ENCODE measurements at regions not wholly inside any gene's neighbourhood (a gene's known extent, or its start where the extent isn't known, plus 50 kb on each side); places are given as distances from the start of the nearest gene placed in this dataset.
"Not testable (repeated sequence)": the region's sequence is repeated elsewhere in the genome, so short reads cannot be mapped to it uniquely, and the experiment has no call there.

DNA sequence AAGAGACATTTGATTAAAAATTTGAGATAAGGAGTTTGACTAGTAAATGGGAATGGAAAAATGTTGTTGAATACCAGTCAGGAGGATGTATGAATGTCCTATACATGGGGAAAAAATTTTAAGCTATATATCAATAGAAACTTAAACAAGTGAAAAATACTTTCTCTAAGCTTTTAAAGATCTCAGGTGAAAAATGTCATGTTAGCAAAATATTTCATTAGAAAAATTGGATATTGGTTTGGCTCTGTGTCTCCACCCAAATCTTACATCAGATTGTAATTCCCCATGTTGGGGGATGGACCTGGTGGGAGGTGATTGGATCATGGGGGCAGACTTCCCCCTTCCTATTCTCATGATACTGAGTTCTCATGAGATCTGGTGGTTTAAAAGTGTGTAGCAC lies 279.6 kb upstream of the CADM2 start:
- DNase-seq, result no peak

DNA sequence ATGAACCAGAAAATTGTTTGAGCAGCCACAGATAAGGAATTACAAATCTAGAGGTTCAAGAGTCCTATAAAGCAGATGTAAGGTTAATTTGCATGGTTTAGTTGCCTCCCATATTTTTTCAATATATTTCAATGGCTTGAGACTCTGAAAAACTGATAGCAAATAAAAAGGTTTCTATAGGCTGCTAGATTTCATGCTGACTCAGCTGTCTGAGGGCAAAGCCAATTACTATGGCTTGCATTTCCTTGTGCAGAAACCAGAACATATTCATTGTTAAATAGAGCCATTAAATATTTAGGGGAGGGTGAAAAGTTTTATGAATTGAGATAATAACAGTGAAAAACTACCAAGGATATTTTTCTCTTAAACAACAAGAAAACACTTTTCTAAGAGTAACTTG lies 278.1 kb upstream of the CADM2 start:
- DNase-seq, result no peak

DNA sequence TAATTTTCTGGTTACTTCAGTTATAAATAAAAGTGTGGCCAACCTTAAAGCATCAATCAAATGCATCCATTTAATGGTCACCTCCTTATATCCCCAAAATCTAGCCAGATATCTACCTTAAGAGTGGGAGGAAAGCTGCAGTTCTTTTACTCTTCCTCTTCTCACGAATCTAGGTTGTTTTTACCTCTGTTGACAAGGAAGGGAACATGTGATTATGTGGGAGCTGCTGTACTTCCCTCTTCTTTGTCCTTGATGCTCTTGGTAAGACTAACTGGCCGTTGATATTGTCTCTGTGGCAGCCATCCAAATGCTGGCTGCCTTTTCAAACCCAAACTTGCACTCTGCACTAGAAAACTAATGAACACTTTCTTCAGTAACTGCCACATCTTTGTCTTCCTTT lies 275.3 kb upstream of the CADM2 start:
- DNase-seq, result no peak

DNA sequence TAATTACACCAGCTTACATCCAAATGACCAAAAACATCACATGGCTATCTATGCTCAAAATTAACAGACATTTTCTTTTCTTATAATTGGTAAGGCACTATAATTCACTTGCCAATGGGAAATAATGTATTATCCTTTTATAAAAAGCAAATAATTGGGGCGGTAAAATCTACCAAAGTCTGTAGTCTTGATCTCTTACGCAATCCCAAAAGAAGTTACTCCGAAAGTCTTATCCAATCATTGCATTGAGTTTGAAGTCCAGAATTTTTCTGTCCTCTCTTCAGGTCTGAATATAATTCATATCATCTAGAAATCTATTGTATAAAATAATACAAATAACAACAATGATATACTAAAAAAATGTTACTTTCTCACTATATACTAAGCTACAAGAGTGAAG lies 273.3 kb upstream of the CADM2 start:
- no peak for DNase-seq

DNA sequence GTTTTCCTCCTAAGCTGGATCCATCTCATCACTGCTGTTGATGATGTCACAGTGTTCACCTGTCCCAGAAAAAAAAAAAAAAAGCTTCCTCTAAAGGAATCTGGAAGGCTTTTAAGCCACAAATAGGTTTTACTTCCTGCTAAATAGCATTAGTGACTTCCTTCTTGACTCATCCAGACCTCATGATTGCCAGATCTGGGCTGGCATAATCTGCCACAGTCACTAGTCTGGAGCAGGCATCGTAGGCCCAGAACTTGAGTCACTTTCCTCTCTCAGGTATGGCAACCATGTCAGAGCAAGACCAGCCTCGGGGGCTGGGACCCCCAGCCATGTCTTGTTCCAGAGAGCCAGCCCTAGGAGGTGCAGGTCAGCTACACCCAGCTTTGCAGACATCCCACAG lies 266.5 kb upstream of the CADM2 start:
- DNase-seq, result no peak

DNA sequence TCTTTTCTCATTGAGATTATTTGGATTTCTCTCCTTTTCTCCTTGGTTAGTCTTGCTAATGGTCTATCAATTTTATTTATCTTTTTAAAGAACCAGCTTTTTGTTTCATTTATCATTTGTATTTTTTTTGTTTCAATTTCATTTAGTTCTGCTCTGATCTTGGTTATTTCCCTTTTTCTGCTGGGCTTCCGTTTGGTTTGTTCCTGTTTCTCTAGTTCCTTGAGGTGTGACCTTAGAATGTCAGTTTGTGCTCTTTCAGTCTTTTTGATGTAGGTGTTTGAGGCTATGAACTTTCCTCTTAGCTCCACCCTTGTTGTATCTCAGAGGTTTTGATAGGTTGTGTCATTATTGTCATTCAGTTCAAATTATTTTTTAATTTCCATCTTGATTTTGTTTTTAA lies 248.5 kb upstream of the CADM2 start:
- not testable (repeated sequence) for DNase-seq

DNA sequence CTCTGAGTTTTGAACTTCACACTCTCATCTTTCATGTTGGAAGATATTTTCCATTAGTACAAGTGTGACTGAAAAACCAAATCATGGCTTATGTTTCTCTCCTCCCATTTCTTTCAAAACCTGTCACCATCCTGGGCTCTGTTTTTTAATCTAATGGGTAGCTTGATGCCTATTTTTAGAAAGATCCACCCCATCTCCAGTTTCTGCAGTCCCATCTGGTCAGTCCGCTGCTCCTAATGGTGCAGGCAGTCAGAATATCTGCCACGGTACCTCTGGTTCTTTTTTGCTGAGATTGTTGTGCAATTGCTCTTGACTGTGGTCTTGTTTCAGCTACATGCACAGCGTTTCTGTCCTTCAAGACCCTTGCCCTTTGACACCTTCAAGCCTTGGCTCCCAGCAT lies 240.9 kb upstream of the CADM2 start:
- DNase-seq, result no peak

DNA sequence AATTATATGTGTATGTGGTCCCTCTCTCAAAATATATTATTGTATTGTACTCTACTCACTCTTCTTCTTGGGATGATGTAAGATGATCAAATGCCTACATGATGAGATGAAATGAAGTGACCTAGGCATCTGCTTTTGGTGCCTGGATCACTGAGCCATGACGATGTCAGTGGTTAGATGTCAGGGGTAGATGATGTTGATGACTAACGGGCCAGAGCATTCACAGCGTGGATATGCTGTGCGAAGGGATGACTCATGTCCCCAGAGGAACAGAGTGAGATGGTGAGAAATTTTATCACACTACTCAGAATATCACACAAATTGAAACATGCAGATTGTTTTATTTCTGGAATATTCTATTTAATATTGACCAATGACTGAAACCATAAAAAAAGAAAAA lies 233.9 kb upstream of the CADM2 start:
- DNase-seq, result no peak

DNA sequence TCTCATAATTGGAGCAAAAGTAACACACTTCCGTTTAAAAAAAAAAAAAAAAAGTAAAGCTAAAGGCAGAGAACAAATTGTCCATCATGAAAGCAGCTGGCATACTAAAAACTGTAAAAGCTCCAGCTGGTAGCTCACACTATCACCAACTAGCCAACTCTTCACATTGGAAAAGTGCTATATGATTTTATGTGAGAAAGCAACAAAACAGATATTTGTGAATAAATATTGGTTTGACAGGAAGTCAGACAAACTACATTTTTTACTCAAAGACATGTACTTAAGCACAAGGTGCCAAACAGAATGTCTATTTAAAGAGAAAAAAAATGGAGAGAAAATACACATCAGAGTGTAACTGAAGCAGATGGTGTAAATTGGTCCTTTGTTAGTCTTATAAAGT lies 231.2 kb upstream of the CADM2 start:
- no peak for DNase-seq

DNA sequence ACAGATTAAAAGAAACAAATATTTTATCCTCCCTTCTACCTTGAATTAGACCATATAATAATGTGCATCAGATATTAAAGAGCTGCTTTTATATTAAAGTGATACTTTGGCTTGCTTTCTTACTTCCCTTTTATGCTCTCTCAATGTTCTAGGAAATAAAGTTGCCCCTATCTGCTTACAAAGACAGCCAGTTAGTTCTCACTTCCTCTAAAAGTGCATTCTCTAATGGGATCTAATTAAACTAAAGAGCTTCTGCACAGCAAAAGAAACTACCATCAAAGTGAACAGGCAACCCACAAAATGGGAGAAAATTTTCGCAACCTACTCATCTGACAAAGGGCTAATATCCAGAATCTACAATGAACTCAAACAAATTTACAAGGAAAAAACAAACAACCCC lies 224.1 kb upstream of the CADM2 start:
- DNase-seq, result not testable (repeated sequence)

DNA sequence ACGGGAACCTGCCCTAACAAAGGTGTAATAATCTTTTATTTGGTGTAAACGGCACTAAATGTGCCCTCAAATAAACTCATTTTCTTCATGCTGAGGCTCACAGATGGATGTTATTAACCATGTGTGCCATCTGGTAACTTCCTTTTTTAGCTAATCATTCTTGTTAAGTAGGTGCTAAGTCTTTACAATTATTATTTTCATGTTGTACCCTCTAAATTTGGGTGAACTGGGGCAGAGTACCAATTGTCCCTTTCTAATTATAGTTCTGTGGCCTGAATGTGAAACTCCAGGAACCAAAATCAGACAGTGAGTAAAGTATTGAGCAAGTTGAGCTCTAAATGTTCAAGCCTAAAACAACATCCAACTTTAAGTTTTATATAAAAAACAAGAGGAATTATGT lies 220.7 kb upstream of the CADM2 start:
- DNase-seq, result no peak

DNA sequence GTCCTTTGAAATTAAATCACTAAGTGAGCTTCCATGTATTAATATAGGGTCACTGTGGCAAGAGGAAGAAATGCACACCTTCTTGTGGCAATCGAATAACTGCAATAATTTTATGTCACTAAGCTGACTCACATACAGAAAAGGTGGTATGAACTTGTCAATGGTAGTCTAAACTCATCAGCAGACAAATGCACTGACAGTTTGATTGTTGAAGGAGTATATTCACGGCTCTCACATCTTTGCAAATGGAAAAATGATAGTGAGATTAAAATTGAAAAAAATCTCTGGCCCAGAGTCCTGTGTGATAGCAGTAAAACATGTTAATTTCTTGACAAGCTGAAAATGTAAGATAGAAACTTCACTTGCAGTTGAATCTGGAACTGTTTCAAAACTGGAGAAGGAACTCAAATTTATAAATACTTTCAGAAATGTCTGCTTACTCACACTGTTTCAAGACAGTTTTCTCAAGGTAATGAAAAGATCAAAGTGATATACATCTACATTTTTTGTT lies 215.8 kb upstream of the CADM2 start:
- no peak for DNase-seq

DNA sequence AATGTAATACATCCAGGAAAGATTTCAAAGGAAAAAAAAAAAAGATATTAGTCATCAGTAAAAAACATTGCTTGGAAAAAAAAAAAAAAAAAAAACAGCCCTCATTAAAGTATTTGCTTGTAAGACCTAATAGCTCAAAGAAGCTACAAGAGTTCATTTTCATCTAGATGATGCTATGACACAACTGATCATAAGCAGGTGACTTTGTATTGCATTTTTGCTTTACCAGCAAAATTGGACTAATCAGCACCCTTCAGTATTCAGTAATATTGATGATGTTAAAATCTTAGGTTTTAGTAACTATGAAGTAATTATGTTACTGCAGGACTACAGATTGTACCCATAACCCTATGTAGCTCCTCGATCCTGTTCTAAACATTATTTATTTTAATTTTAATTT lies 214.7 kb upstream of the CADM2 start:
- no peak for DNase-seq

DNA sequence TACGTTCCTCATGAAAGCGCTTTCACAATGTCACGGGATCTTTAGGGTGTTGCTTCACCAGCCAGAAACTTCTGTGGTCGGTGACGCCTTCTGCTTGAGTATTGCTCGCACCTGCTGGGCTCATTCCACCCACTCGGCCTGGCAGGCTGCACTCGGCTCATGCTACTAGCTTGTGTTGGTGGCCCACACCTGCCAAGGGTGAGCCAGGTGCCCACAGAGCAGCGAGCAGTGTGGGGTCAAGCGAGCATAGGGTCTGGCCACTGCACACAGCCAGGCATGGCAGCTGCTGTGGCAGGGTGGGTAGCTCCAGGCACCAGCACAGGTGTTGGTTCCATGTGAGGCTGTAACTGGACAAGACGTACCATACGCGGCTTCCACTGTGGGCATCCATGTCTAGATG lies 202.9 kb upstream of the CADM2 start:
- no peak for DNase-seq

DNA sequence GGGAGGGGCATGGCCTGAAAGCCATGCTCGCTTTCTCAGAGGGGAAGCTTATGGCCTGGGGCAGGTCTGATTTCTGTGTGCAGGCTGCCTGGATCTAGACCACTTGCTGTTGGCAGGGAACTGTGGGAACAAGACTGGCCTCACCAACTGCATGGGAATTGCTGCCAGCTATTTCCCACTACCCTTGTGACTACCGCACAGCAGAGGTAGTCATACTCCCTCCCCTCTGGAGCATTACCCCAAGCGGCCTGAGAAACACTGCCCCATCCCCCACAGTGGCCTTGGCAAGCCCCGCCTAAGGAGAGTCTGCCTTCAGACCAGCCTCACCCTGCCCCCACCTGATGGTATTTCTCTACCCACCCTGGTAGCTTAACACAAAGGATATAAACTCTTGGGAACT lies 199.4 kb upstream of the CADM2 start:
- DNase-seq, result no peak

DNA sequence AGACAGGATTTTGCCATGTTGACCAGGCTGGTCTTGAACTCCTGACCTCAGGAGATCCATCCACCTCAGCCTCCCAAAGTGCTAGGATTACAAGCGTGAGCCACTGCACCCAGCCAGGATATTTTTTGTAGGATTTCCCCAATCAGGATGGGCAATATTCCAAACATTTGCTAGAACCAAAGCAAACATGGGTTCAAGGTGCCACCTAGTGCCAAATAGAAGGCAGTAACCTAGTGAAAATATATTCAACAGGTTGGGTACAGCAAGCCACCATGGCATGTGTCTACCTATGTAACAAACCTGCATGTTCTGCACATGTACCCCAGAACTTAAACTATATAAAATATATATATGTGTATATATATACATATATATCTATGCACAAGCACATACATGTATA lies 185.9 kb upstream of the CADM2 start:
- DNase-seq, result no peak

DNA sequence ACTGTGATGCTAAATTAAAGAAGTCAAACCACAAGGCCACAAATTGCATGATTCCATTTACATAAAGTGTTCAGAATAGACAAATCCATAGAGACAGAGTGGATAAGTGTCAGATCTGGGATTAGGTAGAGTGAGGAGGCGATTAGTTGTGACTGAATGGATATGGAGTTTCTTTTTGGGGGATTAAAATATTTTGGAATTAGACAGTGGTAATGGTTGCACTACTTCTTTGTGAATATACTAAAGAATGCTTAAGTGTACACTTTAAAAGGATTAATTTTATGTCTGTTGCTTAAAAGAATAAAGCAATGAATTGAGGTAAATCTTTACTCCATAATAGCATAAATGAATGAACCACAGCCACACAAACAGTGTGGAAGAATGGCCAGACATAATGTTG lies 175.5 kb upstream of the CADM2 start:
- no peak for DNase-seq

DNA sequence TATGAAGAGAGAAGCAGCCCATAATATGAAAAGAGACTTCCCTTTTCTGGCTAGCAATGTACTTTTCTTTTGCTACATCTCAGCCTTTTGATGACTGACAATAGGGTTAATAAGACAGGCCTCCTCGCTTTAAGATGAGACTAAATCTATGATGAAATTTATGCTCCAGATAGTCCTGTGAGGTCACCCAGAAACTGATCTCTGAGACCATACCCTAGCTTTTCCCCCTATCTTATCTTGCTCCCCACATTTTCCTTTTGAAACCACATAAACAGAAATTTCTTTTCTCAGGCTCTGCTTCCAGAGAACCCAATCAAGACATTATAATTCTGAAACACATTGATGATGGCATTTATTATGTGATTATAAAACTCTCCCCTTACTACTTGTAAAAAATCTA lies 168.8 kb upstream of the CADM2 start:
- DNase-seq, result no peak

DNA sequence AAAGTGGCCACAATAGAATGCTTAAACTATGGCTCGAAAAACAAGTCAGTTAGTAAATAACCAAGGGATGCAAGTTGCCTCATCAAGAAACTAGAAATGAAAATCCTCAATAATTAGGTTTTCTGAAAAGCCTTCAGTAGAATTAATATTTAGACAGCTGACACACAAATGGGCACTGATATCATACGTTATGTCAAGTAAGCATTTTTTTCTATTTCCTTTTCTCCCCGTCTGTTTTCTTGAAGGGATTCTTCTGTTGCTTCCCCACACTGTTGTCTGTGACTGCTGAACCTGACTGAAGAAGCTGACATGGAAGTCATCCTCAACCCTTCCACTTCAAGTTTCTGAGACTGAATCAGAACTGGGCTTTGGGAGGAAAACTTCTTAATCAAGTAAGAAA lies 151.8 kb upstream of the CADM2 start:
- no peak for DNase-seq

DNA sequence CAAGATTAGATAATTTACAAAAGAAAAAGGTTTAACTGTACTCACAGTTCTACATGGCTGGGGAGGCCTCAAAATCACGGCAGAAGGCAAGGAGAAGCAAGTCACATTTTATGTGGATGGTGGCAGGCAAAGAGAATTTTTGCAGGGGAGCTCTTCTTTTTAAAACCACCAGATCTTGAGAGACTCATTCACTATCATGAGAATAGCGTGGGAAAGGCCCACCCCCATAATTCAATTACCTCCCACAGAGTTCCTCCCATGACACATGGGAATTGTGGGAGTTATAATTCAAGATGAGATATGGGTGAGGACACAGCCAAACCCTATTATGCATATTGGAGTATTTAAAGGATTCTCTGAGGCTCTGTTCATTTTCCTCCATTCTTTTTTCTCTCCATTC lies 138.7 kb upstream of the CADM2 start:
- no peak for DNase-seq

DNA sequence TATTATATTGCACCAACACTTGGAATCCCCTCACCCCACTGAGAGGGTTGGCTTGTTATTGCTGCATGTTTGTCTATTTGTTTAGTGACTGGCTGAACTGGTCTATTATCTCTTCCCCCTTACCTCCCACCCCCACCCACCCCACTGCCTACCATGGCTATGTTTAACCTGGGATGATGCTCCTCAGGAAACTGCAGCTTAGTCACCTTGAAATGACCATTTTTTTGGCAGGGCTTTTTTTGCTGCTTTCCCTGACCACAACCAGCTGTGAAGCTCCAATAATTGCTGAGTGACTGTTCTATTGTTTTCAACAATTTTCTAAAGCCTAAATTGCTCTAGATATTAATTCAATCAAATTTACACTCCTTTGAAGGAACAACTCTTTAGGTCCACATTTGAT lies 137.9 kb upstream of the CADM2 start:
- DNase-seq, result no peak

DNA sequence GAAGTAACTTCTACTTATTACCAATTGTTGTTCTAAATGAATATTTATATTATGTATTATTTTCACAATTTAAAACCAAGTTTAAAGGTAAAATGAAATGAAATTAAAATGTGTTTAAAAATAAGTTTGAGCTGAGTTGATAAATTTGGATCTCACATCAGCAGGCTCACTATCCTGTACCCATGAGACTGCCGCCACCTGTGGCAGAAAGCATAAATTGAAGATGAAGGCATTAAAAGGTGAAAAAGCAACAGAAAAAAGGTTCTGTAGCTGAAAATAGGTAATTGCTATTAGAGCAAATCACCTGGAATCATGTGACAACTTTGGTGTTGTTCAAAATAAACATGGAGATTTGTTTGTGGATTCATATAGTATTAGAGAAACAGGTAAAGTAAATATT lies 133.0 kb upstream of the CADM2 start:
- DNase-seq, result no peak

DNA sequence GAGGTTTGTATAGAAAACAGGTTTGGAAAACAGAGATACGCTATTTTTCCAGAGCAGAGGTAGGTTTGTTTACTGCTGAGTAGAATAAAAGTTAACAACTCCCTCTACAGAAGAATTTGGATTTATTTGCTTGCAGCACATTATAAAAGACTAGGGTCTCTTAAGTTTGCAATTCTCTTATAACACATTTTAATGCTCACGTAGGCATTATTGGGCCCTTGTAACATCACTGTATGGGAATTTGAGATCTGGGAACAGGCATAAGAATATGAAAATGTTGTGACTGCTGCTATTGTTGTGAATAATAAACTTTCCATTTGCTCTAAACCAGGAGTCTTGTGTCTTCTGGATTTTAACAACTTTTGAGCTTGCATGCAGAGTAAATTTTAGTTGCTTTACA lies 128.3 kb upstream of the CADM2 start:
- no peak for DNase-seq

DNA sequence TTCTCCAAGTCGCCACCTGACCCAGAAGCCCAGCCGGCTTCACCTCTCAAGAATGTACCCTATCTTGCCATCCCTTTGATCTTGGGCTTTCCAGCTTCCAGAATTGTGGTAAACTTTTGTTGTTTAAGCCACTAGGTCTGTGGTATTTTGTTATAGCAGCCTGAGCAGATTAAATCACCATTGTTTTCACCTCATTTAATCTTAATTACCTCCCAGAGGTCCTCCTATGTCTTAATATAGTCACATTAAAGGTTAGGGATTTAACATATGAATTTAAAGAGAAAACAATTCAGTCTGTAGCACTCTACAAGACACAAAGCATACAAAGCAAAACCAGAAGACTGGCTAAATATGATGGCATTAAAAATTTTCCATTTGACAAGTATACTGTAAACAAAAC lies 123.4 kb upstream of the CADM2 start:
- no peak for DNase-seq

DNA sequence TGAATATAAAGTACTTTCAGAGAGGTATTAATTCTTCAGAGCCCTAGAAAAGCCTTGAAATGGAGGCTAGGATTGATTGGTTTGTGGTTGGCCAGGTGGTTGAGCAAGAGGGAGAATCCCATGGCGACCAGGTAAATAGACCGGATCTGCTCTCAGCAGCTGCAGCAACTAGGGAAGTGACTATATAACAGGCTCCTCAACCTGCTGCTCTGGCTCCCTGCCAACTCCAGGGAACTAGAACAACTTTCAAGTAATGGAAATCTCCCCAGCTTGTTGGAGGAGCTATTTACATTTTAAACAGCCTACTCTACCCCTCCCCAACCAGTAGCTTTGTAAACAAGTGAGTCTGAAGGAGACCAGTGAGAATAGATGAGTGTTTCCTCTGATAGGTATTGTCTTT lies 121.8 kb upstream of the CADM2 start:
- DNase-seq, result no peak

DNA sequence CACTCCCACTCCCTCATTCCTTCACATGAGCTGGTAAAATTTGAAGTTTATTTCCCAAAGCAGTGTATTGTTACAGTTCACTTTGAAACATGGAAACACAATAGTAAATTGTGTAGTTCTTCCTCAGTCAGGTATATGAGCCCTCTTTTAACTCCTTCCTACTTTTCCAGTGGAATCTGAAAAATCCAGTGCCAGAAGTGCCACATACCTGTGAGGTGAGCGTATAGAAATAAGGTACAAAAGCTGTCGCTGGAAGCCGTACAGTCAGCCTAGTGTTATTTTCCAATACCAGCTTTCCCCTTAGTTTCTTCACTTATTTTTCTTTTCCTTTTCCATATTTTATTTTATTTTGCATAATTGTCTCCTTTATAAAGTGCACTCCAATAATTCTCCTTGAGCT lies 81.7 kb upstream of the CADM2 start:
- DNase-seq, result no peak
